HL-60 (cell line): ENCODE measurements at regions not wholly inside any gene's neighbourhood (a gene's known extent, or its start where the extent isn't known, plus 50 kb on each side); places are given as distances from the start of the nearest gene placed in this dataset.

Source experiments
- DNase-seq, 2 experiments: peaks; one replicate each; pipeline ENCODE4 v3.0.0-alpha.2; 2010 to 2020; ENCODE audit warnings: low read depth in 1 of 2, low spot score in 1 of 2
- H3K27ac ChIP-seq: fragments of 250-450 bp; sonication (Bioruptor Pico); replicated peaks from 2 replicates; pipeline ENCODE4 v1.5.1; 2020; ENCODE audit warnings: mild to moderate bottlenecking, moderate library complexity
- H3K27me3 ChIP-seq: fragments of 250-450 bp; sonication (Bioruptor Pico); 2 replicates; pipeline ENCODE4 v1.5.1; 2021; ENCODE audit warnings: mild to moderate bottlenecking, moderate library complexity; ENCODE audit not compliant: insufficient read depth, poor library complexity, severe bottlenecking
- H3K4me3 ChIP-seq: replicated peaks from 2 replicates; pipeline ENCODE4 v1.5.1; 2011; ENCODE audit warnings: mild to moderate bottlenecking, control low read depth, low read length; ENCODE audit not compliant: insufficient read depth
- CTCF ChIP-seq: IDR thresholded peaks from one replicate; pipeline ENCODE4 v1.5.1; 2011; ENCODE audit warnings: low read length, control low read depth, inconsistent platforms; ENCODE audit not compliant: insufficient read depth
- GABPA ChIP-seq: IDR thresholded peaks from 2 replicates; pipeline ENCODE4 v1.6.1; 2012; ENCODE audit warnings: low read depth
- POLR2AphosphoS5 ChIP-seq: IDR thresholded peaks from 2 replicates; pipeline ENCODE4 v1.6.1; 2012; ENCODE audit warnings: low read depth
- REST ChIP-seq: IDR thresholded peaks from 2 replicates; pipeline ENCODE4 v1.6.1; 2012; ENCODE audit warnings: low read depth; ENCODE audit not compliant: insufficient replicate concordance
- SPI1 ChIP-seq: IDR thresholded peaks from 2 replicates; pipeline ENCODE4 v1.6.1; 2012; ENCODE audit warnings: low read depth, mild to moderate bottlenecking, borderline replicate concordance

DNA sequence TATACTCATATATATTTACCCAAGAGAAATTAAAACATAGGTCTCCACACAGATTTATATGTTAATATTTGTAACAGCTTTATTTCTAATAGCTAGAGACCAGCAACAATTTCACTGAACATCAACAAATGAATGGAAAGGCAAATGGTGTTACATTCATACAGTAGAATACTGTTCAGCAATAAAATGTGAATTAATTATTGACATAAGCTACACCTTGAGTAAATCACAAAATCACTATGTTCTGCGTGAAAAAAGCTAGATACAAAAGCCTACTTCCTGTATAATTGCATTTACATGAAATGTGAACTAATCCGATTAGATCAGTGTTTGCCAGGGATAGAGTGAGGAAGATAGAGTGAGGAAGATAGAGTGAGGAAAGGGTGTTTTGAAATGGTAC lies 945.7 kb downstream of the SQOR start:
- DNase-seq: no peak
- no peak overlapping the region for H3K27ac ChIP-seq
- TF ChIP-seq CTCF: no peak
- no peak for TF ChIP-seq SPI1
- no peak for TF ChIP-seq REST
- TF ChIP-seq GABPA: no peak
- no peak for TF ChIP-seq POLR2AphosphoS5
- H3K27me3 ChIP-seq: no peaks in the 10 kb centered on the region
- no peak overlapping the region for H3K4me3 ChIP-seq

DNA sequence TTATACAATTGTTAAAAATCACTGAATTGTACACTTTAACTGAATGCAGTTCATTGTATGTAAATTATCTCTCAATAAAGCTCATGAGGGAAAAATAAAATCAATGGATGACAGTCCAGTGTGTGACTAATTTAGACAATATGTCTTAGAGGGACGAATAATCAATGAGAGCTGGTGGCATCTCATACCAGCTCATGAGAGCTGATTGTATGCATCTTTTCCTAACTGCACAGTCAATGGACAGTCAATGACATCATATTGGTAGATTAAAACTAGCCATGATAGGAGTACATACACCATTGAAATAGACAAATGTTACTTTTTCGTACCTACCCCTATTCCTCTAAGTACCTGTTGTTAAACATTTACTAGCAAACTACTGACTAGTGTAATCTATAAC lies 946.1 kb downstream of the SQOR start:
- H3K27ac ChIP-seq: no peak overlapping the region
- no peak overlapping the region for H3K4me3 ChIP-seq
- TF ChIP-seq REST (no peak), SPI1 (no peak), GABPA (no peak), CTCF (no peak), POLR2AphosphoS5 (no peak)
- no peak for DNase-seq
- no peaks in the 10 kb centered on the region for H3K27me3 ChIP-seq

DNA sequence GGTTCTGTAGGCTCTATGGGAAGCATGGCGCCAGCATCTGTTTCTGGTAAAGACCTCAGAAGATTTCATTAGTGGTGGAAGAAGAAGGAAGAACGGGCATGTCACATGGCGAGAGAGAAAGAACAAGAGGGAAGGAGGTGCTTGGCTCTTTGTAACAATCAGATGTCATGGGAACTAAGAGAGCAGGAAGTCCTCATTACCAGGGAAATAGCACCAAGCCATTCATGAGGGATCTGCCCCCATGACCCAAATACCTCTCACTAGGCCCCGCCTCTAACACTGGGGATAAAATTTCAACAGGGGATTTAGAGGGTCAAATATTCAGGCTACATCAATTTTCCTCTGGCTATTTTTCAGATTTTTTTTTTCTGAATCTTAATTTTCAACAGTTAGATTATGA lies 954.3 kb downstream of the SQOR start:
- DNase-seq: no peak
- H3K27ac ChIP-seq: no peak overlapping the region
- no peaks in the 10 kb centered on the region for H3K27me3 ChIP-seq
- no peak overlapping the region for H3K4me3 ChIP-seq
- TF ChIP-seq REST (no peak), GABPA (no peak), CTCF (no peak), SPI1 (no peak), POLR2AphosphoS5 (no peak)
